ENCODE measurements at regions not wholly inside any gene's neighbourhood (a gene's known extent, or its start where the extent isn't known, plus 50 kb on each side); places are given as distances from the start of the nearest gene placed in this dataset.

GRCh38 chr6:76818451-76818850 lies 644.8 kb downstream of the HTR1B start:
- DNase-seq (ENCODE audit: extremely low read depth, insufficient read length), result no peak
- Histone ChIP-seq H3K36me3 (ENCODE audit: control insufficient read depth, insufficient read depth, low read length) (no peaks in the 10 kb centered on the region), H3K27me3 (replicated peaks; ENCODE audit: control insufficient read depth, insufficient read depth, low read length) (no peaks in the 10 kb centered on the region), H3K4me3 (replicated peaks; ENCODE audit: low read depth, low read length) (no peak overlapping the region)
- no peak for TF ChIP-seq CTCF (IDR thresholded peaks at IDR 0.05; ENCODE audit: insufficient read depth, low read length, poor library complexity, severe bottlenecking)

- no peak for TF ChIP-seq CTCF (IDR thresholded peaks at IDR 0.05; ENCODE audit: insufficient read depth, low read length, poor library complexity, severe bottlenecking)
- DNase-seq (ENCODE audit: extremely low read depth, insufficient read length), result no peak
- no peaks in the 10 kb centered on the region for H3K27me3 ChIP-seq (replicated peaks; ENCODE audit: control insufficient read depth, insufficient read depth, low read length)
- no peak overlapping the region for H3K4me3 ChIP-seq (replicated peaks; ENCODE audit: low read depth, low read length)
- no peaks in the 10 kb centered on the region for H3K36me3 ChIP-seq (ENCODE audit: control insufficient read depth, insufficient read depth, low read length)
These were observed 645.9 kb downstream of the HTR1B start for GRCh38 chr6:76817429-76817828.

GRCh38 chr6:76814496-76815458 lies 648.5 kb downstream of the HTR1B start:
- Histone ChIP-seq H3K36me3 (ENCODE audit: control insufficient read depth, insufficient read depth, low read length) (no peaks in the 10 kb centered on the region), H3K27me3 (replicated peaks; ENCODE audit: control insufficient read depth, insufficient read depth, low read length) (no peaks in the 10 kb centered on the region), H3K4me3 (replicated peaks; ENCODE audit: low read depth, low read length) (no peak overlapping the region)
- DNase-seq (ENCODE audit: extremely low read depth, insufficient read length), result no peak
- no peak for TF ChIP-seq CTCF (IDR thresholded peaks at IDR 0.05; ENCODE audit: insufficient read depth, low read length, poor library complexity, severe bottlenecking)

- no peak for TF ChIP-seq CTCF (IDR thresholded peaks at IDR 0.05; ENCODE audit: insufficient read depth, low read length, poor library complexity, severe bottlenecking)
- H3K36me3 ChIP-seq (ENCODE audit: control insufficient read depth, insufficient read depth, low read length), result no peaks in the 10 kb centered on the region
These were observed 653.0 kb downstream of the HTR1B start for GRCh38 chr6:76810286-76810685.

GRCh38 chr6:76803038-76803580 lies 660.2 kb downstream of the HTR1B start:
- no peak overlapping the region for H3K4me3 ChIP-seq (replicated peaks; ENCODE audit: low read depth, low read length)
- H3K36me3 ChIP-seq (ENCODE audit: control insufficient read depth, insufficient read depth, low read length), result no peaks in the 10 kb centered on the region
- no peak for DNase-seq (ENCODE audit: extremely low read depth, insufficient read length)
- no peak for TF ChIP-seq CTCF (IDR thresholded peaks at IDR 0.05; ENCODE audit: insufficient read depth, low read length, poor library complexity, severe bottlenecking)
- no peaks in the 10 kb centered on the region for H3K27me3 ChIP-seq (replicated peaks; ENCODE audit: control insufficient read depth, insufficient read depth, low read length)

More at GRCh38 chr6:76810286-76810685, 653.0 kb downstream of the HTR1B start:
- no peaks in the 10 kb centered on the region for H3K27me3 ChIP-seq (replicated peaks; ENCODE audit: control insufficient read depth, insufficient read depth, low read length)
- DNase-seq (ENCODE audit: extremely low read depth, insufficient read length), result no peak
- no peak overlapping the region for H3K4me3 ChIP-seq (replicated peaks; ENCODE audit: low read depth, low read length)
